GM12878 (cell line): ENCODE measurements at regions not wholly inside any gene's neighbourhood (a gene's known extent, or its start where the extent isn't known, plus 50 kb on each side); places are given as distances from the start of the nearest gene placed in this dataset.

Source experiments
- ATAC-seq: fragments of 200-7000 bp; cut with Tn5 transposase; 3 replicates; pipeline ENCODE4 v1.9.1; 2020; ENCODE audit warnings: mild to moderate bottlenecking, moderate library complexity
- BruUV-seq: library from RNA; stranded (reverse); fragments of 400-500 nt; replicated peaks from 2 replicates; lab custom pipeline; 2021; lab: Mats Ljungman, UMichigan
- CTCF ChIA-PET: fragments of 300-600 bp; sonication (Branson Sonifier 250); formaldehyde crosslinking; extraction: SDS; loops from one replicate; lab custom pipeline; 2021; ENCODE audit warnings: inconsistent platforms; lab: Yijun Ruan, JAX
- POLR2A ChIA-PET: fragments of 350-600 bp; formaldehyde crosslinking; extraction: SDS; loops from one replicate; lab custom pipeline; 2021; ENCODE audit warnings: inconsistent platforms; lab: Charles Lee
- RAD21 ChIA-PET: fragments of 300-600 bp; sonication (Branson Sonifier 250); formaldehyde crosslinking; loops from one replicate; lab custom pipeline; 2023; ENCODE audit warnings: antibody characterized with exemption; ENCODE audit not compliant: unreplicated experiment; lab: Charles Lee
- SMC1A ChIA-PET: fragments of 300-600 bp; sonication (Branson Sonifier 250); formaldehyde crosslinking; loops from one replicate; lab custom pipeline; 2023; ENCODE audit not compliant: unreplicated experiment, uncharacterized antibody; lab: Charles Lee
- DNase-seq: peaks from one replicate; pipeline ENCODE4 v3.0.0-alpha.2; 2011; ENCODE audit warnings: low read depth, low spot score
- FAIRE-seq: peaks from 3 replicates; lab custom pipeline; 2011; peaks lifted over from hg19 to GRCh38; lab: Jason Lieb, UNC
- H2AFZ ChIP-seq: 2 replicates; pipeline ENCODE4 v1.6.0; 2011; ENCODE audit warnings: low read depth, low read length, control low read depth; ENCODE audit not compliant: control insufficient read depth
- H3K27ac ChIP-seq: 2 replicates; pipeline ENCODE4 v1.5.1; 2011; ENCODE audit warnings: control low read depth; ENCODE audit not compliant: control insufficient read depth, insufficient read depth
- H3K27me3 ChIP-seq, 2 experiments: replicated peaks in 1 of 2; 2 replicates each; pipeline versions ENCODE4 v1.6.0 to v1.6.1; 2011; ENCODE audit warnings: low read length in 1 of 2; ENCODE audit not compliant: control insufficient read depth in 2 of 2, insufficient read depth in 2 of 2
- H3K36me3 ChIP-seq, 2 experiments: 2 replicates each; pipeline ENCODE4 v1.5.1; 2011; ENCODE audit warnings: low read length in 1 of 2; ENCODE audit not compliant: control insufficient read depth in 2 of 2, insufficient read depth in 2 of 2
- H3K4me1 ChIP-seq: 2 replicates; pipeline ENCODE4 v1.6.1; 2011; ENCODE audit warnings: mild to moderate bottlenecking, low read length, moderate library complexity, mixed read lengths; ENCODE audit not compliant: control insufficient read depth, insufficient read depth
- H3K4me2 ChIP-seq: 2 replicates; pipeline ENCODE4 v1.6.0; 2011; ENCODE audit warnings: control low read depth; ENCODE audit not compliant: control insufficient read depth, insufficient read depth
- H3K4me3 ChIP-seq: fragments of 200-600 bp; sonication (generic); 2 replicates; pipeline ENCODE4 v1.5.1; 2016
- H3K79me2 ChIP-seq: 2 replicates; pipeline ENCODE4 v1.6.0; 2011; ENCODE audit warnings: low read length; ENCODE audit not compliant: control insufficient read depth, insufficient read depth
- H3K9ac ChIP-seq: 2 replicates; pipeline ENCODE4 v1.8.0; 2011; ENCODE audit warnings: low read length, control low read depth, mixed read lengths; ENCODE audit not compliant: control insufficient read depth, insufficient read depth
- H3K9me3 ChIP-seq: replicated peaks from 3 replicates; pipeline ENCODE4 v1.5.1; 2011; ENCODE audit warnings: mild to moderate bottlenecking, low read length; ENCODE audit not compliant: control insufficient read depth, insufficient read depth
- H4K20me1 ChIP-seq: 2 replicates; pipeline ENCODE4 v1.6.0; 2011; ENCODE audit not compliant: control insufficient read depth, insufficient read depth
- ATF7 ChIP-seq: fragments of 450-650 bp; IDR thresholded peaks from 2 replicates; pipeline ENCODE4 v1.6.1; 2016; ENCODE audit warnings: low read depth, mild to moderate bottlenecking
- CTCF ChIP-seq, 3 experiments: IDR thresholded peaks in 2 of 3; conservative IDR thresholded peaks in 1 of 3; 2 replicates each; pipeline ENCODE4 v1.5.1; 2011; ENCODE audit warnings: low read depth in 3 of 3, low read length in 3 of 3, mild to moderate bottlenecking in 3 of 3, control low read depth in 2 of 3, moderate library complexity in 2 of 3, inconsistent platforms in 1 of 3, mixed read lengths in 1 of 3; ENCODE audit not compliant: control insufficient read depth in 2 of 3, insufficient read depth in 1 of 3; ENCODE audit errors: extremely low read depth in 1 of 3
- DPF2 ChIP-seq: fragments of 450-650 bp; IDR thresholded peaks from 2 replicates; pipeline ENCODE4 v1.6.1; 2017; ENCODE audit warnings: mild to moderate bottlenecking
- EED ChIP-seq: sonication (generic); IDR thresholded peaks from 2 replicates; pipeline ENCODE4 v1.6.1; 2016; ENCODE audit warnings: antibody characterized with exemption, low read depth
- ETV6 ChIP-seq, 2 experiments: fragments of 450-650 bp in 1 of 2; IDR thresholded peaks in 1 of 2; conservative IDR thresholded peaks in 1 of 2; 2 replicates each; pipeline ENCODE4 v1.6.1; 2014; ENCODE audit warnings: antibody characterized with exemption in 1 of 2, borderline replicate concordance in 1 of 2, low read depth in 1 of 2, mild to moderate bottlenecking in 1 of 2, moderate library complexity in 1 of 2
- KAT2A ChIP-seq: conservative IDR thresholded peaks from 2 replicates; pipeline ENCODE4 v1.6.1; 2011; ENCODE audit warnings: low read depth, low read length; ENCODE audit not compliant: control insufficient read depth
- KLF5 ChIP-seq: fragments of 450-650 bp; IDR thresholded peaks from 2 replicates; pipeline ENCODE4 v1.6.1; 2014; ENCODE audit warnings: mild to moderate bottlenecking; ENCODE audit not compliant: partially characterized antibody
- MYC ChIP-seq: IDR thresholded peaks from 2 replicates; pipeline ENCODE4 v1.6.1; 2011; ENCODE audit warnings: mild to moderate bottlenecking, low read length, moderate library complexity, inconsistent platforms; ENCODE audit not compliant: insufficient read depth, insufficient replicate concordance, insufficient read length, severe bottlenecking
- NFXL1 ChIP-seq: fragments of 450-650 bp; IDR thresholded peaks from 2 replicates; pipeline ENCODE4 v1.6.1; 2017; ENCODE audit warnings: antibody characterized with exemption, mild to moderate bottlenecking, borderline replicate concordance
- RAD21 ChIP-seq: IDR thresholded peaks from 2 replicates; pipeline ENCODE4 v1.6.1; 2011; ENCODE audit warnings: mild to moderate bottlenecking, low read depth, low read length, moderate library complexity; ENCODE audit not compliant: insufficient read depth
- RCOR1 ChIP-seq: conservative IDR thresholded peaks from 2 replicates; pipeline ENCODE4 v1.6.1; 2012; ENCODE audit warnings: low read depth, low read length, improper control_type of control experiment
- SMAD1 ChIP-seq: fragments of 450-650 bp; IDR thresholded peaks from 2 replicates; pipeline ENCODE4 v1.6.1; 2018; ENCODE audit warnings: mild to moderate bottlenecking, low read depth; ENCODE audit not compliant: partially characterized antibody
- SRF ChIP-seq, 2 experiments: IDR thresholded peaks; 2 replicates each; pipeline ENCODE4 v1.6.1; 2011; ENCODE audit warnings: low read depth in 2 of 2, low read length in 2 of 2, mild to moderate bottlenecking in 1 of 2, moderate library complexity in 1 of 2
- TCF7 ChIP-seq: IDR thresholded peaks from 2 replicates; pipeline ENCODE4 v1.6.1; 2014; ENCODE audit warnings: antibody characterized with exemption, borderline replicate concordance
- WRNIP1 ChIP-seq: IDR thresholded peaks from 2 replicates; pipeline ENCODE4 v1.6.1; 2011; ENCODE audit warnings: low read depth, low read length, improper control_type of control experiment, borderline replicate concordance
- ZBED1 ChIP-seq: IDR thresholded peaks from 2 replicates; pipeline ENCODE4 v1.6.1; 2016; ENCODE audit warnings: borderline replicate concordance
- ZNF592 ChIP-seq: fragments of 450-650 bp; IDR thresholded peaks from 2 replicates; pipeline ENCODE4 v1.6.1; 2017; ENCODE audit warnings: mild to moderate bottlenecking, moderate library complexity
- ZZZ3 ChIP-seq: IDR thresholded peaks from 2 replicates; pipeline ENCODE4 v1.6.1; 2011; ENCODE audit warnings: low read depth; ENCODE audit not compliant: control insufficient read depth, insufficient read length
- WGBS: methylation state at CpG from one replicate; pipeline ENCODE4 v1.1.6; 2016; ENCODE audit warnings: low lambda C conversion rate; ENCODE audit not compliant: insufficient replicate concordance, insufficient coverage; ENCODE audit errors: missing lambda C conversion rate; 5-methylcytosine and 5-hydroxymethylcytosine counted together
- in situ Hi-C: fragments of 300-500 bp; cut with MboI; formaldehyde crosslinking; loops from 9 replicates; pipeline ENCODE4 v1.14.3; 2018; ENCODE audit warnings: mixed read lengths
- intact Hi-C: fragments of 100-400 bp; cut with micrococcal nuclease; formaldehyde crosslinking; loops from one replicate; pipeline ENCODE4 v1.14.2; 2022; ENCODE audit not compliant: unreplicated experiment

GRCh38 chr2:128817813-128818212, 499.1 kb upstream of the HS6ST1 start:
- Histone ChIP-seq H3K27me3 (no peaks in the 10 kb centered on the region), H3K9me3 (no peaks in the 10 kb centered on the region), H3K9ac (no peak overlapping the region), H3K36me3 (no peaks in the 10 kb centered on the region), H3K27ac (no peak overlapping the region), H3K4me1 (no peaks in the 10 kb centered on the region), H4K20me1 (no peaks in the 10 kb centered on the region), H3K4me3 (no peak overlapping the region), H3K79me2 (no peaks in the 10 kb centered on the region), H3K4me2 (no peak overlapping the region), H2AFZ (no peak overlapping the region)
- SMC1A ChIA-PET, result no interaction called here
- in situ Hi-C loops (no loop called here), intact Hi-C loops (no loop called here)
- RAD21 ChIA-PET, result no interaction called here
- POLR2A ChIA-PET, result no interaction called here
- no peak for DNase-seq
- ATAC-seq, result no peak
- CTCF ChIA-PET, result no interaction called here
- FAIRE-seq, result no peak
- no TSS peak for BruUV-seq
- TF ChIP-seq SRF (IDR thresholded peaks at IDR 0.05; ENCODE audit: low read depth in 2 of 2, low read length in 2 of 2), result no peak
- TF ChIP-seq SMAD1, result no peak
- no peak for TF ChIP-seq ZNF592
- TF ChIP-seq TCF7, result no peak
- no peak for TF ChIP-seq ZZZ3
- no peak for TF ChIP-seq ATF7
- no peak for TF ChIP-seq ZBED1
- TF ChIP-seq CTCF (IDR thresholded peaks at IDR 0.05 in 2 of 3, conservative IDR thresholded peaks at IDR 0.05 in 1 of 3; ENCODE audit: control insufficient read depth in 2 of 3, extremely low read depth in 1 of 3, insufficient read depth in 1 of 3, low read depth in 3 of 3, low read length in 3 of 3), result no peak
- no peak for TF ChIP-seq NFXL1
- no peak for TF ChIP-seq RAD21
- no peak for TF ChIP-seq EED
- no peak for TF ChIP-seq KLF5
- TF ChIP-seq DPF2, result no peak
- no peak for TF ChIP-seq ETV6 (conservative IDR thresholded peaks at IDR 0.05 in 1 of 2, IDR thresholded peaks at IDR 0.05 in 1 of 2; ENCODE audit: borderline replicate concordance in 1 of 2, low read depth in 1 of 2)
- no peak for TF ChIP-seq WRNIP1
- no peak for TF ChIP-seq MYC
- no peak for TF ChIP-seq RCOR1
- no peak for TF ChIP-seq KAT2A
- TF ChIP-seq, all 136 proteins: peak for 0
- 23% methylated on average over 6 of the region's 6 CpGs for WGBS
